HG03378 (cell line): ENCODE measurements at regions not wholly inside any gene's neighbourhood (a gene's known extent, or its start where the extent isn't known, plus 50 kb on each side); places are given as distances from the start of the nearest gene placed in this dataset.

Source experiments
- ATAC-seq: cut with Tn5 transposase; IDR thresholded peaks from one replicate; pipeline ENCODE4 v1.9.1; 2021; ENCODE audit warnings: mild to moderate bottlenecking, moderate library complexity; ENCODE audit not compliant: unreplicated experiment

DNA sequence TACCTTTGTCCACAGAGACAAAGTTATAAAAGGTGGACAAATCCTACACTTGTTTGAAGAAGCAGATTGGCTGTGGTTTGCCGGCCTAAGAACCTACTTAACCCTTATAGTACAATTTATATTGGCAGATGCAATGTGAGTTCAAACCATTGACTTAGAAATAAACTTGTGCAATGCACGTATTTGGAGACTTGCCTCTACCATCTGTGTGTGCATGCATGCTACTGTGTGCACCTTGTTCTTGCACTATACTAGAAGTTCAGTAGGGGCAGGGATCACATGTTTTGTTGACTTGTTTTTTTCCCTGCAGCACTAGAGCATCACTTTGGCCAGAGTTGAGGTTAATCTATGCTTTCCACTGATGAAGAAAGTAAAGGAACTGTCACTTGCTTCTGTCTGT is 163.1 kb upstream of the SERP2 start:
- no peak for ATAC-seq

DNA sequence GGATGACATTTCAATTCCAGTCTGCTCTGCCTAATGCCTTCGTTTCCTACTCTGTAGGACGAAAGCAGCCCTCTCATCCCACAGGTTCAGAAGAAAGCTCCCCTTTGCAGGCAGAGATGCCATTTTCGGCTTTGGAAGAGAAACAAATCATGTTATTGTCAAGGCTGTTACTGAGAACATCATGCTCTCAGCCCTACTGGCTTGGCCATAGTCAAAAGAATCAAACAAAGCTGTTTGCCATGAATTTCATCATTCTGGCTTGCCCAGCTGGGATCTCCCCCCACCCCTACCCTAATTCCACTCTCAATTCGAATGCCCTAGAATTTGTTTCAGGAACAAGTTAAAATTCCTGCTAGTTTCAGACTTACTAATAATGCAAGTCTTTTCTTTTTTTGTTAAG is 162.3 kb upstream of the SERP2 start:
- no peak for ATAC-seq

DNA sequence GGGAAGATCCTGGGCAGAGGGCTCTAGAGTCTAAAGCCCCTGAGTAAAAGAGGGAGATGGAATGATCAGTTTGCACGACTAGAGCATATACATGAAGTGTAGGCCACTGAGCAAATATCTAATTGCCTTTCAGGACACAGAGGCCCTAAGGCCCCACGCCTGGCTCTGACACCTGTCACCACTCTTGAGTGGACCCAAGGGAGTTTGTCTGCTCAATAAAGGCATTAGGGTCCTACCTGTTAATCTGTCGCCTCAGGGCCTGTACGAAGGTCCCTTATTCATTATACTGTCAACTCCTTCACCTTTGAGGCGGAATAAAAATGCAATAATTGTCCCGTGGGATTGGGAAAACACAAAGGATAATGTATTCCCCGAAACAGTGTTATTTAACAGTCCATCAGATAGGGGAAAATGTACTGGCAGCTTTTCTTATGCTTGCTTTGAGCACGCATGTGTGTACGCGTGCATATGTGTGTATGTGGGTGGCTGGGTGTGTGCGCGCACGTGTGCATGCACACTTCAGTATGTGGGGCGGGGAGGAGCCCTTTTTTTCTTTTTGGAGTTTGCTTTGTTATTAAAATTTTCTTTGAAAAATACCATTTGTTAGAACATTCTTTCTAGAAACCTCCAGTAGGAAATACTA is 161.8 kb upstream of the SERP2 start:
- no peak for ATAC-seq

DNA sequence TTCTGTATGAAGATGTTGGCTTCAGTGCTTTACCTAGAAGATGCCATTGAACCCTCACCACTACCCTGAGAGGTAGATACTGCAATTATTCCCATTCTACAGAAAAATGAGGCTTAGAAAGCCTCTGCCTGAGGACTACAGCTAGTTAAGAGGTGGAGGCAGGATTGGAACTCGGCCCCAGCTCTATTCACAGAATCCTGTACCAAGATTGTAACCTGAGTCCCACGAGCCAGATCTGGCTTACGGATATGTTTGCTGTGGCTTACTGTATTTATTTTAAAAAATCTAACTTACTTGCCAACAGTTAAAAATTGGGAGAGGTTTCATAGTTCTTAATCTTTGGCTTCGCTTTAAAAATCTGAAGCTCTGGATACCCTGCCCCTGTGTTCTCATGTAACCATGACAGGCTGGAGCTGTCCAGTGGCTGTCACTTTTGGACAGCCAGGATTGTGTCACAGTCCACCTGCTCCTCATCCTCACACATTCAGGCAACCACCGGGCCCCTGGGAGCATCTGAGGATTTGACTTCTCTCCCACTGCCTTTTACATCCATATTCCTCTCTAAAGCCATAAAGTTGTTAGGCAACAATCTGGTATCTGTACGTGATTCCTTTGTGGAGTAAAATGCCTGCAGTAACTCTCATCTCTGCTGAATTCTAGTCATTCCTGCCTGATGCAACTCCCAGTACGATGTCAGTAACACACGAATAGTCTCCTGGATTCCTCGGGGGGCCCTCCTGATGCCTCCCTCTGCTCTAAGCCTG is 160.8 kb upstream of the SERP2 start:
- no peak for ATAC-seq

DNA sequence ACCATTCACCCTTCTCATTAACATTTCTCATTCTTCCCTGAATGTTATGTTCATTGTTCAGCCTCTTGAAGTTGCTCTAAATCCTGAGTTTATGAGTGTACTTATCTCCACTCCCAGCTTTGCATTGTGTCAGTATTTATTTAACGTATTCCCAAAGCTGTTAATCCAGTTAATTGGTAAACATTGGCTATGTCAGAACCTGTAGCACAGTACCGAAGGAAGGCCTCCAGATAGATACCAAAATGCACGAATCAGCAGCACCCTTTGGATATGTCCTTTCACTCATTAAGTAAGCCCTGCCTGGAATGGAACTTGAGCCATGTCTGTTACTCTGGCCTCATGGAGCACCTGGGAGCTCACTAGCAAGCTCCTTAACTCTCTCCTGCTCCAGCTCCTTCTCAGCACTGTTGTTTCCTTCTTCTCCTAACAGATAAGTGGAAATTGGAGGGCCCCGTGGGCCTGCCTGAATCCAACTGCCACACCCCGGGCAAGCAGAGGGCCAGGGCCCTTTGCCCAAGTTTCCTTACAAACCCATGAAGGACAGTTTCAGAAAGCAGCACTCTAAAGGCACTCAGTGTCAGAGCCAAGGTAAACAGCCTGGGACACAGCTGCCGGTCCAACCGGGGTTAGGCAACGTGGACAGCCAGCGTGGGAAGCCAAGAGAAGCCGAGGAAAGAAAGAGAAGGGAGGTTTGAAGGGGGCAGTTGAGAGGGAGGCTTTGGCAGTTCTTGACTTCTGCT is 155.0 kb upstream of the SERP2 start:
- ATAC-seq: no peak

DNA sequence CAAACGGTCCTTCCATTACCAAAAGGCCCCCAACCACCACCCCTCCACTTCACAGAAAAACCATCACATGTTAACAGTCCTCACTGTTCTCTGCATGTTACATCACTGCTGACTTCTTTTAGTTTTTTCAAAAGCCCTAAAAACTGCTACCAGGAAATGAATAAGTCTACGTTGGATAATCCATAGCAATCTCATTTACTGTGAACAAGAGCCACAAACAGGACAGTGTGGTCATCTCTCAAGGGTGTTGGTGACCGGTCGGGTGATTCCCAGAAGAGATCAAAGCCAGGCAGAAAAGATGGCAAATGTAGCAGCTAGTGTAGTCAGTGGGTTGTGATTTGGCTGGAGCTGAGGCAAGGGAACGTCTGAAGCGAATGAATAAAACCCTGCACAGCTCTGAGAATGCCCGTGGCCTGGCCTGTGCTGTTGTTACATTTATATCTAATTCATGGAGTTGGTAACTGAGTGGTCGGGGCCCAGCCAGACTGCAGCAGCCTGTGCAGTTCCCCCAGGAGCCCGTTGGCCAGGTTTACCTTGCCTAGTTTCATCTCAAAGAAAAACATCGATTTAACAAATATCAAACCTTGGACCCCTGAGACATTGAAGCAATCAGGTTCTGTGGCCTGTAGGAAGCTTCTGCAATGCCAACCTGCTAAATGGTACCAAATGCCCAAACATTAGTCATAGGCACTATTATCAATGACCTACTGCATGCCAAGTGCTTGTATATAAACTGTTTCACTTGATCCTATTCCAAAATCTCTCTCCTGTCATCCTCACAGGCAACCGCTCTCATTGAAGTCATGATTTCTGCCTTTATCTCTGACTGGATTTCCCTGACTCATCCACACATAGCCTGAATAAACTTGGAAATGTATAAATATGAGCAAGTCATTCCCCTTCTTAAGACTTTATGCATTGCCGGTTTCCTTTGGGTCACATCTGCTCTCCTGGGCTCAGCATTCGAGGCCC is 153.8 kb upstream of the SERP2 start:
- ATAC-seq: no peak

DNA sequence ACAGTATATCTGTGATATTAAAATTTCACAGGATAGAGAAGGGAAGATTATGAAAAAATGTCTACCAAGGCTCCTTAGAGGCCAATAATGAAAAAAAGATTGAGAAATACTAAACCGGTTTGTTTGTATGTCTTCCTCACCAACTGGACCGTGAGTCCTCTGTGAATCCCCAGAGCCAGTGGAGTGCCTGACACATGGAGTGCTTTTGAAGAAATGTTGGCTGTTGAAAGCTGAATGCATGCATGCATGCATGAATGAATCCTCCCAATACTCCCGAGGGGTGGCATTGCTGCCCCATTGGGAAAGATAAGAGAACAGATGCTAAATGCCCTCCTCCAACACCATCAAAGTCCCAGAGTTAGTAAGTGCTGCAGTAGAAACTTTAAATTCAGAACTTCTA is 152.7 kb upstream of the SERP2 start:
- ATAC-seq: no peak

DNA sequence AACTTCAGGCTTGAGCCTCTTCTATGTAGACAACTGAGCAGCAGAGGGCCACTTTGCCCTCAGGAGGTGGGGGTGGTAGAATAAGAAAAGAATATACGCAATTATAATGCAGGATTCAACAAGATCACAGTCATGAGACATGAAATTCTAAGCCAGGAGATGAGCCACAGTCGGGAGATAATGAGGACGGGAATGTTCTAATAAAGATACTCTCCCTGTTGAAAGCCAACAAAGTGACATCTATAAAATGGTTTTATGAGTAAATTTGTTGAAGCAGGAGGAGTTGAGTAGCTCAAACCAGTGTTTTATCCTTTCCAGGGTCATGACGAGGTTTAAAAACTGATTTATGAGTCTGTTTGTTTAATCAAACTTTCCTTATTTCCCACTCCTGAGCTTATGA is 152.0 kb upstream of the SERP2 start:
- ATAC-seq: no peak

DNA sequence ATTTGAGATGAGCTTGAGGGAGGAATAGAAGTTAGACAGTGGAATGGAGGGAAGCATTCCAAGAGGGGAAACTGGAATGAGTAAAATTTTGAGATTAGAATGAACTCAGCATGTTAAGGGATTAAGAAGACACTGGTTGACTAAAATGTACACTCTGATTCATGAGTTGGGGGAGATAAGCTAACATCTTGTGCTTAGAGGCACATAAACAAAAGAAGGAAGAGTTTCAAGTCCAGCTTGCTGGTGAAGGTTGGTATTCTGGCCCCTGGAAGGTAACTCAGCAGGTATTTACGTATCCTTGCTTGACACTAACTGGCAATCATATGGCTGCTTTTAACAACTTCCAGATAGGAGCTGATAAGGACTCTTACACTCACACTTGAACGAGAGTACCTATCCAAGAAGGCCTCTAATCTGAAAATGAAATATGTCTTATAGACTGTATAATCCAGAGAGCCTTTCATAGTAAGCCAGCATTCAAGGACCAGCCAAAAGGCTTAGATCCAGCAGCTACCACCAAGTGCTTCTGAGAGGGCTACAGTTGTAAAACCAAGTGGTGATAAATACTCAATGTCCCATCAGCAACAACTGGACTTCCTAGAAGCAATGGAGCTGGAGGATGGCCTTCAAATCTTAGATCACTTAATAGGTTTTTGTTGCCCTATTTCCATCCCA is 149.7 kb upstream of the SERP2 start:
- ATAC-seq: no peak

DNA sequence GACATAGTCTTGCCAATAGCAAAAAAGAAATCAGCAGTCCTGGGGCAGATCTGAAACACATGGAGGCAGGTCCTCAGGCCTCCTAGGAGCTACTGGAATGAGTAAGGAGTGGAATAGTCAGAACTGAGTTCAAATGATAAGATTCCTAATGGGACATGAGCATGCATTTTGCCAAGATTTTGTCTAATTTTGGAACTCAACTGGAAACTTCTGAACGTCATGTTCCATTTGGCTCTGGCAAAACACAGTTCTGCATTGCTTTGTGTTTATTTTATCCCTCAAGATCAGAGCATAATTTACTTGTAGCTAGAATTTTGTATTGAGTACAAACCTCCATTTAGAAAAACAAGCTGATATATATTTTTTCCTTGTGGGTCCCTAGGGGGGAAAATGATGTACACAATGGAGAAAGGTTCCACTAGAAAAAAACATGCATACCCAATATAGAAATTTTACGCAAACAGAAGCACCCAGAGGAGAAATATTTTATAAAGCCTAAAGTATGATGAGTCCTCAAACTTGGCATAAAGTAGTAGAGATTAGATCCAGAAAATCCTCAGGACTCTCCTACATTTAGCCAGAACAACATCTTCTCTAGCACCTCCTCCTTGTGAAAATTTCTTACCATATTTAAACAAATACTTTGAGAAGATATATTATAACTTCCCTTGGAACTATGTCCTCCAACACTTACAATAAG is 149.0 kb upstream of the SERP2 start:
- ATAC-seq: no peak

DNA sequence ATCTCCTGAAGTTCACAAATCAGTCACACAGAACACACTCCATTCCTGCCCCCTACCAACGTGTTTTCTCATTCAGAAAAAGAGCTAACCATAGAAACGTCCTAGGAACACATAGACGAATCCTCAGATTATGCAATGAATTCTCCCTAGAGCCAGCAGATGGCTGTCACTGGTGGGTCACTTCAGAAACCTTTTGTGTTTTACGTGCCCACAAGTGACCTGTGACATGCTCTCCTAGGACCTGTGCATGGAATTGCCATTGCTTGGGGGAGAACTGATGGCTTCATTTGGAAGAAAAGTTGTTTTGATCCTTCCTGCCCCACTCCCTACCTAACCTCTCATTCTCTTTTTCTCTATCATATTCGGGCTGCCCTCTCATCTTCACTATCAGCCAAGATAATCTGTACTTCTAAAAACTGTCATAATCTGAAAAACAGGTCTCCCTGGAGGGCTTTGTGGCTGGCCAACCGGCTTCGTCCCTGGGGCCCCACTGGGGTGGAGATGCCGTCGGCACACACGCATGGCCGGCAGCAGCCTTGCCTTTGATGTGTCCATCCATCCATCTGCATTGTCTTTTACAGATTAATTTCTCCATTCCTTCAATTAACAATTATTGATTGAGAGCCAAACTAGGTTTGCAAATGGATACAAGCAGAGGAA is 144.1 kb upstream of the SERP2 start:
- no peak for ATAC-seq

DNA sequence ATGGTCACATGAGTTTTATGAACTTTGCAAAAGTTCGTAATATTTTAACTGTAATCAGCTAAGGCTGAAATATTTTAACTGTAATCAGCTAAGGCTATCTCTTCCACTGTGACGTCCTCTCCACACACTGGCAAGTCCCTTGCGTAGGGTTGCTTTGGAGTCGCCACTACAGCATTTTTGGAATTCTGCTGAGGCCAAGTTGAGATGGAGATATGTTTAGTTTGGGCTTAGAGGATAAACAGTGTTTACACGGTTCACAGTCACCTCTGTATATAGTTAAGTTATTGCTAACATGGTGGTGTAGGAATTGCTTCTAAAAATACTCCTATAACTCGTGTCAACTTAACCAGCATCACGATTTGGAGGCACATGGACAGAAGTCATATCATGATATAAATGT is 143.6 kb upstream of the SERP2 start:
- ATAC-seq: no peak

DNA sequence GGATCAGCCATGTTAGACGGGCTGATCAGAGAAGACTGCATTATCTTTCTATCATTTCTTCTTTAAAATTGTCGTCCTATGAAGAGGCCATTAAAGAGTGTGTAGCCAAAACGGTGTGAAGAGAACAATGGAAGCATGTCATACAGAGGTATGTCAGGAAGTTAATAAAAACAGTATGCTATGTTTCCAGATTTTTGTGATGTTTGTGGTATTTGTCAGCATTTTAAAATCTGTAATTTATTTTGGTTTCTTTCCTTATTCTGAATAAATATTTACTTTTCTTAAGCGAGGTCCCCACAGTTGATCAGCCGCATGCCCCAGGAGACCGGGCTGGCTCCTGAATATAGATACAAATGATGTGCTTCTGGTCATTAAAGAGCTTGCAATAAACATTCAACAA is 142.9 kb upstream of the SERP2 start:
- ATAC-seq: no peak

DNA sequence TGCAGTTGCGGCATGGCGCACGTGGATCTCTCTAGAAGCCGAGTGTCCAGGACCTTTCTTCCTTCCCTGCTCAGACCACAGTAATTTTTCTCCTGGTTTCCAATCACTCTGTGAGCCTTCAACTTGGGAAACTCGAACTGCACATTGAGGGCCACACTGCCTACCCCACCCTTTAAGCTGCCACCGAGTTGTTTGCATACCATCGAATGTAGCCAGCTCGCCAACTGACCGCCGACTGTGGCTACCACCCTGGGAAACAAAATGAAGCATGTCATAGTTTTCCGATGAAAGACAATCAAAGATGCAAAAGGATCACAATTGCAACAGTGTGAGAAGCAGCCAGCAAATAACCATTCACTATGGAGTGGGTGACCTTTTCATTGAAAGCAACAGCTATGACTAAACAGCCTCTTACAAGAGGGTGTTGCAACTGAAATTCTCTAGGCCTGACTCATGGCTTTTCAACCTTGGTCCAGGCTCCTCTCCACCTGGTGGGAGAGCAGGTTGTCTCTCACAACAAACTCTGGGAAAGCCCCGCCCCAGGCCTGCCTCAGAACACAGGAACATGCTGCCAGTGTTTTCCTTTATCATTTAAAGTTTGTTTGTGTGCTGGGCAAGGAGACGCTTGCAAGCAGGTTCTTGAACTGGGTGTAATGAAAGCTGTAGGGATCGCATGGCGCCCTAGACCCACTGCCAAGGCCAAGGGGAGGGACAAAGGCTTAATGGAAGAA is 141.7 kb upstream of the SERP2 start:
- no peak for ATAC-seq

DNA sequence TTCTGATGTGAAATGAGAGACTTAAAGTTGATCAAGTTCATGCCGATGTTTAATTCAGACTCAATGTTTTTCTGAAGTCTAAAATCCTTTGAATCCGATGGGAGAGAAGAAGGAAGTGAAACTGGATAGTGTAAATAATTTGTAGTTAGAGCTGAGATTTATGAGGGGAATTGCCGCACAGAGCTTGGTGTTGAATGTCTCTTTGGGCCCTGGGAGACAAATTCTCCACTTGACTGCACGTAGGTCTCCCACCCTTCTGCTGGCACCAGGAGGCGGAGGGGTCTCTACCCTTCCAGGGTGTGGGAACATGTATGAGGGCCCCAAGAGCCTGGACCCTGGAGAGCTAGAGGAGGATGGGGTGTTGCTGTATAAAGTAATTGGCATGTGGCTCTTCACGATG is 140.8 kb upstream of the SERP2 start:
- ATAC-seq: no peak

DNA sequence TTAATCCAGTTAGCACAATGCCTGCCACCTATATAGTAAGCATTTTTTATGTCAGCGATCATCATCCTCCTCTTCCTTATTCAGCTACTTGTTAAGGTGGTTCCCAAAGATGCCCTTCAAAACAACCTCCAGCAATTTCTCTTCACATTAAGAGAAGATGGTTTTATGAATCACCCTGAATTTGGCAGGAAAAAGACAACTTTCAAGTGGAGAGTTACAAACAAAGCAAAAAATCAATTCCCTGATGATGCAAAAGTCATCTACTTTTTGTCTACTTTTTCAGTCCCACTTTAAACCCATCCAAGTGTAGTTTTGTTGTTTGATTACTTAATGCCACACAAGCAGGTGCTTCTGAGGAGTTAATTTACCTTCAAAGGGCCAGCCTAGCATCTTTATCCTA is 139.1 kb upstream of the SERP2 start:
- no peak for ATAC-seq

DNA sequence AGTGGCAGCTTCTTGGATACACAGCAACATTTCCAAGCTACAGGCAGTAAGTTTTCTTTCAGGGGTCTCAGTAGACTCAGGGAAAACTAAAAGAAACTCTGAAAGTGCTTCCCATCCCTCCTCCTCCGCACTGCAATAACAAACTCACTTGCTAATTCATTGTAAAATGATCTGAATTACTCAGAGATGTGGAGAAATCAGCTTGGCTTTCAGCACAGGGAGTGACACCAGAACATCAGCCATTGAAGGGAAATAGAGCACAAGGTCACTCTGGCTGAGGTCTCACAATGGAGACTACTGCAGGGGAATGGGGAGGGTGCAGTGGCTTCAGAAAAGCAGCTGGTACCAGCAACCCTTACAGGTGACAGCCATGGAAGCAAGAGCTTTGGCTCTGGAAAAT is 137.3 kb upstream of the SERP2 start:
- no peak for ATAC-seq

DNA sequence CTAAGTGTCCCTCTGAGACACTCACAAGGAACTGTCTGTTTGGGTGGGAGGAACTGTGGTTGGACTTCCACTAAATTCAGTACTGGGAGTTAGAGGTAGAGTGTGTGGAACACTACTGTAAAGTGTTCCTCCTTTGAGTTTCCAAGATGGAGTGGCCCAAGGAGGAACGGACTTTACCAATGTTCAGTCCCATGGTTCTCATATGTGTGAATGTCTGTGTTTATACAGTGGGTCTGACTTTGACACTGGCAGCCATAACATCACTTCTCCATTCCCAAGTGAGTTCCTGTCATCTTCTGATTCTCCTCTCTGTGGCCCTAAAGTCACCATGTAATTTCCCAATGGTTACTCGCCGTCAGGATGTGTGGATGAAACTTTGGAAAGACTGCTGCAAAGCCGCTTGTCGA is 136.8 kb upstream of the SERP2 start:
- ATAC-seq: no peak
